ENCODE measurements at regions not wholly inside any gene's neighbourhood (a gene's known extent, or its start where the extent isn't known, plus 50 kb on each side); places are given as distances from the start of the nearest gene placed in this dataset.

DNA sequence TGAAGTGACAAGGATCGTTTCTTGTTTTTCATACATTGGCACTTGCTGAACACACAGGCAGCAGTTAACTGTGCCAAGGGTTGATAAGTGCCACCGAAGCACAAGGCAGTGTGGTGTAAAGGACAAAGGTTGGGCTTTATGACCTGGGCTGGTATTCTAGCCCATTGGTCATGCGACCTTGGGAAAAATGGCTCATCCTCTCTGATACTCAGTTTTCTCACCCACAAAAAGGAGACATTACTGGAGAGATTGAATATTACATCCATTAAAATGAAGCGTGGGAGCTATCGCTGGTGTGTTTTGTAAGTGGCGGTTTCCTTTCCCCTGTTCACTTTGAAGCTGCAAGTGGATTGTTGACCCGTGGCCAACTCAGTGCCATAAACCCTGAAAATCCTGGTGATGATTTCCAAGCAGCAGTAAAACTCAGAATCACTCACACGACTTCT, 216.9 kb downstream of the HAPSTR1 start:
- no peak for DNase-seq

DNA sequence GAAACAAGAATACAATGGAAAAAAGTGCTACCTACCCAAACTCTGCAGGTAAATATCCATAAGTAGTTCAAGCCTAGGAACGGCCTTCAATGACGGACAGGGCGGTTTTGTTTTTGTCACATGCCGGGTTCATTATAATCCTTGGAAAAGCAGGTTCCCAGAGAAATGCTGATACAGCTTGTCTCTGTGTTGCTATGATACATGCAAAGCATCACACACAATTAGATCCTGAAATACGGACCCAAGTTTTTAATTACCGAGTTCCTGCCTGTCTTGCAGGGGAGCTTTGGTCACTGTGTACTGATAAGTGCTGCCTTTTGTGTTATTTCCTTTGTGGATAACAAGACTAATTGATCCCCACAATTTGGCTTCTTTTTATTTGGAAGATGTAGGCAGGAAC, 217.4 kb downstream of the HAPSTR1 start:
- no peak for DNase-seq

DNA sequence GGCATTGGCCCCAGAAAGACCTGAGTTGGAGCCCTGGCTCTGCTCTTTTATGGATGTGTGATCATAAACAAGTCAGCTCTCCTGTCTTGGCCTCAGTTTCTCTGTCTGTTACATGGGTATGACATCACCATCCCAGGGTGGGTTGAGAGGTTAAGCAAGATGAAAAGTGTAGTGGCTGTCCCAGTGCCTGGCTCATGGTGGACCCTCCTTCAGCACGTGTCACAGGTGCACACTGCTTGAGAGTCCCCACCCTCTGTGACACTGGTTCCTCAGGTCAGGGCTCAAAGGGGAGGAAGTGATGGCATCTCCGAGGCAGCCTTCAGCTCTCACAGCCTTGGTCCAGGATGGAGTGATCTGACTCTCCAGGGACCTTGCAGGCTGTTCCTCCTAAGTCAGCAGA, 218.4 kb downstream of the HAPSTR1 start:
- no peak for DNase-seq

DNA sequence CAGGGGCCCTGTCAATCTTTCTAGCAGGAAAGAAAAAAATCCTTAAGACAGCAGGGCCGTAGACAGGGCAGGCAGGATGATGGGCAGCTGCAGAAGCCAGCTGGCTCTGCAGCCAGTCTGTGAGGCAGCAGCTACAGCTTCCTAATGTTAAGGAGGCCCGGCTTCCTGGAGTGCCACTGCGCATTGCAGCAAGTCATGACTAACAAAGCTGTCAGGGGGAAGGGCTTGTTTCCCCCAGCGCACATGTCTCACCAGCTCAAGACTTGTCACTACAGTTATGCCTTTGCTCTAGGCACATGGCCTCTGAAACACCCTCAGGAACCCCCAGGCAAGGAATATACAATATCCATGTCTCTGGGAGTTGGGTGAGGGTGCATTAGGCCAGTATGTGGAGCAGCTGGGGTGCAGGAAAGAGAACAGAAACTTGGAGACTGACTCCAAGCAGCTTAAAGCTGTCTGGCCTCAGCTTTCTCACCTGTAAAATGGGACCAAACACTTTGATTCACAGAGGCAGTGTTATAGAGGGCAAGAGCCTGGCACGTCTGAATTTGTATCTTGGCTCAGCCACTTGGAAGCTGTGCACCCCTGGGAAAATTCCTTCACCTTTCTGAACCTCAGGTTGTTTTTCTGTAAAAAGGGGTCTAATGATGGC, 220.0 kb downstream of the HAPSTR1 start:
- DNase-seq: no peak

DNA sequence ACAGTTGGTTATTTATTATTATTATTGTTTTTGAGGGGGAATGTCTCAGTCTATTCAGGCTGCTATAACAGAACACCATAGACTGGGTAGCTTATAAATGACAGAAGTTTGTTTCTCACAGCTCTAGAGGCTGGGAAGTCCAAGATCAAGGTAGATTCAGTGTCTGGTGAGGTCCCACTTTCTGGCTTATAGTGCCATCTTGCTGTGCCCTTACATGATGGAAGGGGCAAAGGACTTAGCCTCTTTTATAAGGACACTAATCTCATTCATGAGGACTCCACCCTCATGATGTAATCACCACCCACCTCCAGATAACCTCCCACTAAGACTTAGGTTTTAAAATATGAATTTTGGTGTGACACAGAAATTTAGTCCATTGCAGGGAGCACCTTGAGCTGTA, 224.6 kb downstream of the HAPSTR1 start:
- no peak for DNase-seq

DNA sequence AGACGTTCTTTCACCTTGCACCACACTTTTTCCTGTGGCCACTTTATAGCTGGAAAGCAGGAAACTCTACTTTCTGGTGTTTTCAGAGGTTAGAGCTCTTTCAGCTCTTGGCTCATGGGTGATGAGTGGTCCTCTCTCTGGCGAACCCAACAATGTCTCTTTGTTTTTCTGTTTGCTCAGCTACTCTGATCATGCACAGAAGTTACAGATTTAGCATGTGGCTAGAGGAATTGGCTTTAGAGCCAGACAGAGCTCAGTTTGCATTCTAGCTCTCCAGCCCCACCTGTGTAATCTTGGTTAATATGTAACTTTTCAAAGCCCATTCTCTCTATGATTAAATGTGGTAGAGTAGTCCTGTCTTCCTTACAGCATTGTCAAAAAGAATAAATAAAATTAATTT, 225.2 kb downstream of the HAPSTR1 start:
- no peak for DNase-seq

DNA sequence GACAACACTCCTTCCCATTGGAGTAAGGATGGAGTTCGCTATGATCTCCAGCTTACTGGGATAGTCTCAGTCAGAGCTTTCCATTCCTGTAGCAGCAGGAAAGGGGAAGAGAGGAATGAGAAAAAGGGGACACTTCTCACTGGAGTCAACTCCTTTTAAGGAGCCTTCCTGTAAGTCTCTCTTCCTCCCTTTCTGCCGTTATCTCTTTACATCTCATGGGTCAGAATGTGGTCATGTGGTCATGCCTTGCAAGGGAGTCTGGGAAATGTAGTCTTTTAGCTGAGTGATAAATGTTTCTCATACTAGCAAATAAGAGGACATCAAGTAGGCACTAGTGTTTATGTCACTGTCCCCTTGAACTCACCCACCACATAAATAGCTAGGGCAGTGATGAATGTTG, 227.3 kb downstream of the HAPSTR1 start:
- DNase-seq: no peak

DNA sequence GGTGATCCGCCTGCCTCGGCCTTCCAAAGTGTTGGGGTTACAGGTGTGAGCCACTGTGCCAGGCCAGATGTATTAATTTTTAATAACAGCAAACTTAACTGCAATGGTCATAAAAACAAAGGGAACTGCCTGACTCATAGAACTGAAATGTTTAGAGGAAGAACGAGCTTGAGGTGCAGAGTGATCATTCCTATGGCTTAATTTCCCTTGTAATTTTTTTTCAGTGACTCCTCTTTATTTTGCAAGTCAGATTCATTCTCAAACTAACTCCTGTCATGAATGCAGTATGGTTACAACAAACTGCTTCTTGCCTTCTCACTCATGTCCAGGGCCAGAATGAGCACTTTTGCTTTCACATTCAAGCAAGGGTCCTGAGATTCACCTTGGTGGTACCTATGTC, 231.3 kb downstream of the HAPSTR1 start:
- no peak for DNase-seq

DNA sequence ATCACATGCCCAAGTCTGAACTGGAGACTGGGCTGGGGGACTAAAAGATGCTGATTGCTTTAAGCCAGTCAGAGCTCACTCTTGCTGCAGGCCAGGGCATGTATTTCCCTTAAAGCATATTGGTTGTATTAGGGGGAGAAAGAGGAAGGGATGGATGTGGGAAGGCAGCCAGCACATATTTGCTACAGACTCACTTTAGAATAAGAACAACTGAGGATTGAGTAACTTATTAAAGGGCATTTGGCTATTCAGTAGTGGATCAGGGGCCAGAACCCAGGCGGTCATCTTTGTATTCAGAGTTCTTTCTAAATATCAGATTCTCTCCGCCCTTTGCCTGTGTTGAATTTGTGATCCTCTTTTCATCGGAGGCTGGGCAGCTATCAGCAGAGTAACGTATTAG, 231.7 kb downstream of the HAPSTR1 start:
- DNase-seq: no peak

DNA sequence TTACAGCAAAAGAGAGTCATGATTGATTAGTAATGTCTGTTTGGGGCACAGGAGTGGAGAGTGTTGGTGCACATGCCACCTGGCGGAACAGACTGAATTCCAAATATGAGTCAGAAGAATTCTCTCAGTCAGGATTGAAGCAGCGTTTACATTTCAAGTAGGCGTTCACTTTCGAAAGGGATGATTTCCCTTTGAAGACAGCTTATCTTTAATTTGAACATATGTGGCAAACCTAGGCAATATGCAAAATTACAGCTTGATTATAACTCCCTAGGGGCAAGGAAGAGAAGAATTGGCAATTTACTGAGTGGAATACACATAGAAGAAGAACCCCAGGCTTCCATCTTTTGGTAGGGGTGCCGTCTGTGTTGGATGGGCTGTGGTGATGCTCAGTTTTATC, 235.8 kb downstream of the HAPSTR1 start:
- no peak for DNase-seq

DNA sequence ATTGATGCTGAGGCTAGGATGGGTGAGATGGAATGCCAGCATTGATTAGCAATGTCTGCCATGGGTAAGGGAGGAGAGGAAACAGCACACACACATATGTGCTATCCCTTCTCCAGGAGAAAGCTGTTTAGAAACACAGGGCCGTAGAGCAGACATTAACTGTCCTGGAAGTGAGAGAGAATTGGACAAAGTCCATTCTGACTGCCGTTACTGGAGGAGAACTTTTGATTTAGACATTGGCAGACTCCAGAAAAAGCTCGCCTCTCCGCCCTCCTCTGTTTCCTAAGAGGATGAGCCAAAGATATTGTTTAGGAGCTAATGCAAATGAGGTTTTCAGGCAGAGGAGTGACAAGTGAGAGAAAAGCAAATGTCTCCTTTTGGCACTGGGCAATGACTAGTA, 237.0 kb downstream of the HAPSTR1 start:
- no peak for DNase-seq

DNA sequence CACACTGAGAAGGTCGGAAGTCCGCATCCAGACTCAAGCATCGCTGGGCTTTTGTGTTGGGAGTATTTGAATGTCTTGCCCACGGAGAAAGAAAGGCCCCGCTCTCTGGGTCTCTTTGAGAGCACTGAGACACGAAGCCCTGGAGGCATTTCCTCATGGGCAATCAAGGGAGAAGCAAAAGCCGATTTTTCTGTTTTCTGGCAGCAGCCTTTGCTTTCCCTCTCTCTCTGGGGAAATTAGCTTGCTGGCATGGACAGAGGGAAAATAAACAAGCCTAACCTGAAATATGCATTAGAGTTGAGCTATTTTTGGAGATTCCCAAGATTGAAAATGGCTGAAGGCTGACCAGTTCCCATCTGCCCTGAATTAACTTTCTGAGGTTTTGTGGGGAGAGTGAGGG, 238.7 kb downstream of the HAPSTR1 start:
- no peak for DNase-seq

DNA sequence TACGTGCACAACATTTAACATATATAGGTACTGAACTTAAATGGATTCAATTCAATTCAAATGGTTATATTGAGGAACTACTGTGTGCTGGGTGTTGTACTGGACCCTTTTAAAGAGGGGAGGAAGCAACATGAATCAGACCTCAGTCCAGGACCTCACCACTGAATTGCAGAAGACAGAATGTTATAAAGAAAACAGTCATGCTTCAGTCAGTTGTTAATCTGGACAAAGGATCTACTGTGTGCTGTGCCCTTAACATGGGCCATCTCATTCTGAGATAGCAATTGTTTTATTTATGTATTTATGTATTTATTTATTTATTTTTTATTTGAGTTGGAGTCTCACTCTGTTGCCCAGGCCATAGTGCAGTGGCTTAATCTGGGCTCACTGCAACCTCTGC, 240.1 kb downstream of the HAPSTR1 start:
- no peak for DNase-seq

DNA sequence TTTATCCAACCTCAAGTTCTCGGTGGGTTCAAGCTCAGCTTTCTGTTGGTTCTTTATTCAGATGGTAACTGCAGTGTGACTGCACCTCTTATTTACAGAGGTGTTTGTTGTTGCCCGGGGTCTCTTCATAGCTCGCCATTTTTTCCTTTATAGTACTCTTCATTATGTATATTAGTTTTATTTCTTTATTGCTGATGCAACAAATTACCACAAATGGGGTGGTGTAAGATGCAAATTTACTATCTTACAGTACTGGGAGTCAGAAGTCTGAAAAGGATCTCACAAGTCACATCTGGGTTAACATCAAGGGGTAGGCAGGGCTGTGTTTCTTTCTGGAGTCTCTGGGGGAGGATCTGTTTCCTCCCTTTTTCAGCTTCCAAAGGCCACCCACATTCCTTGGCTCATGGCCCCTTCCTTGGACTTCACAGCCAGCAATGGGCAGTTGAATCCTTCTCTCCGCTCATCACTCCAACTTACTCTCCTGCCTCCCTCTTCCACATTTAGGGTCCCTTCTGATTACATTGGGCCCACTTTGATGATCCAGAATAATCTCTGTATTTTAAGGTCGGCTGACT, 241.2 kb downstream of the HAPSTR1 start:
- DNase-seq: no peak

DNA sequence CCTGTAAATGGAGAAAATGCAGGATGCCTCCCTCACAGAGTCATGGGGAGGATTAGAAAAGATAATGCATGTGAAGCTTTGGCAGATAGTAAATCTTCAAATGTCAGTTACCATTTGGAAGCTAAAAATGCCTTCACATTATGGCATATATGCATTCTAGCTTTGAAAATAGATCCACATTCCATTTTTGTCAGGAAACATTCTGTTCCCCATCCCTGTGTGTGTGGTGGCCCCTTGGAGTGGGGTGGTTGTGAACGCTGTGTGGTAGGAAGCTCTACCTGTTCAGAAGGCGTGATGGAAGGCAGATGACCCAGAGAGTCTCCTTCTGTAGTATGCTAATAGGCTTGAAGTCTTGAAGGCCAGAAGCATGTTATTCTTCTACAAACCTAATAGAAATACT, 242.0 kb downstream of the HAPSTR1 start:
- DNase-seq: no peak

DNA sequence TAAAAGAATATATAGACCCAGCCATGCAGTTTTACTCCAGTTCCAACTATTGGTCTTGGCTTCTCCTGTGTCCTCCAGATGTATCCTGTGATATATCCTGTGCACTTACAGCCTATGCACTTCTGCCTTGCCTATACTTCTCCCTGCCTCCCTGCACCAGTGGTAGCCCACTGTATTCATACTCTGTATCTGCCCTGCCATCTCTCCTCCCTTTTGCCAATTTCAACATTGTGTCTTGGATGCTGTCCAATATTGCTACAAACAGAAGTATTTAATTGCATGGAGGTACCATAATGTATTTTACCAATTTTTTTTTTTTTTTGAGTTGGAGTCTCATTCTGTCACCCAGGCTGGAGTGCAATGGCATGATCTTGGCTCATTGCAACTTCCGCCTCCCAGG, 242.7 kb downstream of the HAPSTR1 start:
- no peak for DNase-seq

DNA sequence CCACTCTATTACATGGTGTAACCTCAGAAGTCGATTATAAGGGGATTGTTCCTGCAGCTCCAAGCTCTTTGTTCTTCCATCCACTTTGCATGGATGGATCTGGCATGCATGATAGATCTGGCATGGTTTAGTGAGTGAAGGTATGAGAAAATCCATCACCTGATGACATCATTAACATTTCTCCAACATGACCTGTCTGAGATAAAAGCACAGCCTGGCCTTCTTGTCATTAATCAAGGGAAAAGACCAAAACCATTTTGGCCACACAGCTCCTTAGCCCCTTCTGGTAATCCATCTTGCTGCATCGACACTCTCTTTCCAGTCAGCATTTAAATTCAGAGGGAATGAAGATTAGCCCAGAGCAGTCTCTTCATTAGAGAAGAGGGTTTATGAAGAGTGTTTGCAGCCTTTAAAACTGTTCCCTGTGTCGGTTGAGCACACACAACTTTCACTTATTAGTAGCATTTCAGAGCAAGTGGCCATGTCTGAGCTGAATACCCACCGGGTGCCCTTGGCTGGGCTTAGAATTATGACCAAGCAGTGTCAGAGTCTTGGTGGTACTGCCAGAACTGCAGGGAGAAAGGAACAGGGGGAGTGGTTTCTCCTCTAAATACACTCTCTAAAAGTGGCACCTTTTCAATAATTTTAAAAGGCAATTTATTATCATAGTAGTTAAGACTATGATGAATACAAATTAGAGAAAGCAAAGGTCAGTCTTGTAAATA, 246.0 kb downstream of the HAPSTR1 start:
- no peak for DNase-seq

DNA sequence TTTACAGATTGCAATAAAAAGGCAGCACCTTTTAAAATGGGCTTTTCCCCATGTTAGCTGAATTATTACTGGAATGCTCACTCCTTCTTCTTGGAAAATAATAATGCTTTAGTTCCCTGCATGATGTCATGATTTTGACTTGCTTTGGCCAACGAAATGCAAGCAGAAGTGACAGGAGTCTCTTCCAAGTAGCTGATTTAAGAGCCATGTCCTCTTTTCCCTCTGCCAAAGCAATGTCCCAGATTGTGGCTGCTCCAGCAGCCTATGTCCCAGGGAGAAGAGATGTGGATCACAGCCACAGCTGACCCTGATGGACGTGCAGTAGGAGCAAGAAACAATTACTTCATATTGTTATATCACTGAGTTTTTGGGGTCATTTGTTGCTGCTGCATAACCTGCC, 246.6 kb downstream of the HAPSTR1 start:
- no peak for DNase-seq

DNA sequence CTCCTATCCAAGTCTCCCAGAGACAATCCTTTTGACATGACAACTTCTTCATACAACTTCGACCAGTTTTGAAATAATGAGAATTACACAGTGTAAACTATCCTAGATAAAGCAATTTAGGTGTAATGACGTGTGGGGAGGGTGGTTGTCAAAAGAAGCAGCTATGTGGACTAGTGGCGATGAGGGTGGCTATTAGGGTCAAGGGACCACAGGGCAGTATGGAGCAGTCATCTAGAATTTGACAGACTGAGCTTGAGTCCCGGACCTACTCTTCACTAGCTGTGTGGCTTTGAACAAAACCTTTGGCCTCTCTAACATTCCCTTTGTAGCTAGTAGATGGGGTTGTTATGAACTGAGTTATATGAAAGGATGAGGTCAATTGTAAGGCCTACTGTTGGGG, 247.1 kb downstream of the HAPSTR1 start:
- DNase-seq: no peak

DNA sequence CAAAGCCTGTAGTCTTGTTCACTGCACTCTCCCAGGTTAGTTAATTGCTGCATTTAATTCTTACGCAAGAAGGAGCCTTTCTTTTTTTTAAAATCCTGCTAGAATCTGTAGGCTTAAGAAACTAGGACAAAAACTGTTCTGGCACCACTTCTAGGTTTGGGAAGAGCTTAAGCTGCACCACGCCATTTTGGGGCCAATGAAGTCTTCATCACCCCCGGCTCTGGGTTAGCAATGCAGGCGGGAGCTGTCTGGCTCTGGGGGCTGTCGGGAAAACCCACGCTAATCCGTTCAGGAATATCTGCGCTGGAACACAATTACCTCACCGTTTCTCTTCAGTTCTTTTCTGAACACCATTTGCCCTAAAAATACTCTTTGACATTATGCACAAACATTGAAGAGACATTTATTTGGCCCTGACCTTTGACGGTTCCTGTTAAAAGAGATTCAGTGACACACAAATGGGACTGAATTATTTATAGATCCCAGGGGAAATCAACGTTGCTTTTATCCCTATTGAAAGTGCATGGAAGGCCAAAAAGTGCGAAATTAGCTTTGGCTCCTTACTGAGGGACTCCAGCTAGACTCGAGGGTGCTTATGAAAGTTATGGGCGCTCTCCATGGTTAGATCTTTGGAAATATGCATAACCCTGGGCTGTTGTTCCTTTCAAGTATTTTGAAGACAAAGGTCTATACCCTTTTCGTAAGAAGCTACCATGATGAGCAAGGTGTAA, 249.2 kb downstream of the HAPSTR1 start:
- DNase-seq: no peak

DNA sequence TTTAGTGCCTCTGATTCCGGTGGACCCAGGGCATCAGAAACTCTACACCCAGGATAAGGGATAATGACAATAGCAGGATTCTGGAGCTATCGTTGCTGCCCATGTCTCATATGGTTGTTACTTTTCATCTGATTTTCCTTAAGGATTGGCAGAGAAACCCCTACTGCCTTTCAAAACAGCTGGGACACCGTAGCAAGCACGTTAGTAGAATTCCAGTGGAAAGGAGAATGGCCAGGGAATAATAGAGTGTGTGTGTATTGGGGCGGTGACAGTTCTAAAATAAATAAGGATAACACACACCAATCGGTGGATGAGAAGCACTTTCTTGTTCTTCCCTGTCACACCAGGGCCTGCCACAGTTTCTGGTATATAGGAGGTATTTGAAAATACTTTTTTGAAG, 251.8 kb downstream of the HAPSTR1 start:
- no peak for DNase-seq

DNA sequence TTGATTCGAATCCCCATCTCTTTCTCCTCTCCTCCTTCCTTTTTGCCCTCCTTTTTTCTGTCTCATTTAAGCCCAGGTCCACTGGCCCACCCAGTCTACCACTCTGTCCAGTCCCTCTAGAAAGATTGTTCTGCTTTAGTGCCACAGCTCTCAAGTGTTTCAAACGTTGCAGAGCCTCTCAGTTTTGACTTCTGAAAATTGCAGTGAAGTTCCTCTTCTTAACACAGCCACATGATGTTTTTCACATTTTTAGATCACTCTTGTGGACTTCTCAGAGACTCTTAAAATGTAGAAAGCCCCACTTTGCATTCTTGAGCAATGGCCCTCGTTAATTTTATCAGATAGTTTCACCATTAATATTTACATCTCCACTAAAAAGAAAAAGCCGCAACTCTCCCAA, 253.1 kb downstream of the HAPSTR1 start:
- no peak for DNase-seq

DNA sequence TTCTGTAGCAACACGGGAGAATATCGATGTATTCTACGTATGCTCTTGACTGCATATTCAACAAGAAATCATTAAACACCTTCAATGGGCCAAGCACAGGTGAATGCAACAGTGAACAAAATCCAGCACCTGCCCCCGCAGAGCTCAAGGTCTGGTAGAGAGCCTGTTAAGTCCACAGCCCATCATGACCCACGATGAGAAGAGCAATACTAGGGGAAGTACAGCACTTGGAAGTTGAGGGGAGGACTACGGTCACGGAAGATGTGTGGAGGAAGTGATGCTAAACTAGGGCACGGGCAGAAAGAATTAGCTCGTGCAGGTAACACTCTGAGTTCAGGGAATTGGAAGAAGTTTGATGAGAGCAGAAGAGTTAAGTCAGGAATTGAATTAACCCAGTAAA, 253.6 kb downstream of the HAPSTR1 start:
- DNase-seq: no peak

DNA sequence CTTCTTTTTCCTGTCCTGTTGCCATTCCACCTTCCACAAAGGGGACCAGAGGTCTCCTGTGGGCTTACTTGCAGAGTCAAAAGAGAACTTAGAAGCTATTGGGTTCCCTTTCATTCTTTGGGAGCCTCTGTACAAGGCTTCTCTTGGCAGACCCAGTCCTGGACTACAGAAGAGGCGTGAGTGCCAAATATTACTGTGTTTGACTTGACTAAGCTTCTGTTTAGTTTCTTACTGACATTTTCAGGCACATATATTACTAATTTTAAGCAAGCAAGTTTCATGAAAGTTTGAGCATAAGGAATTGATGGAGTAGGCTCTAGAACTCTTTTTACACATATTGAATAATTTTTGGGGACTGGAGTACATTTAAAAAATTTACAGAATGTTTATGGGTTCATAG, 254.4 kb downstream of the HAPSTR1 start:
- no peak for DNase-seq
